OCI-LY7 (cell line): ENCODE measurements at regions not wholly inside any gene's neighbourhood (a gene's known extent, or its start where the extent isn't known, plus 50 kb on each side); places are given as distances from the start of the nearest gene placed in this dataset.

ENCODE experiments used
- EZH2phosphoT487 ChIP-seq: fragments of 200-600 bp; sonication (generic); IDR thresholded peaks from 2 replicates; pipeline ENCODE4 v1.6.1; 2018; ENCODE audit warnings: low read depth, borderline replicate concordance, mild to moderate bottlenecking, mixed run types, antibody characterized with exemption, low read length, moderate library complexity, mixed read lengths
- TF ChIP-seq, protein P1 (sequence below): fragments of 200-600 bp; sonication (generic); conservative IDR thresholded peaks from 2 replicates; pipeline ENCODE4 v1.5.1; 2014; ENCODE audit warnings: mild to moderate bottlenecking, antibody characterized with exemption, low read length, moderate library complexity, mixed read lengths

DNA sequence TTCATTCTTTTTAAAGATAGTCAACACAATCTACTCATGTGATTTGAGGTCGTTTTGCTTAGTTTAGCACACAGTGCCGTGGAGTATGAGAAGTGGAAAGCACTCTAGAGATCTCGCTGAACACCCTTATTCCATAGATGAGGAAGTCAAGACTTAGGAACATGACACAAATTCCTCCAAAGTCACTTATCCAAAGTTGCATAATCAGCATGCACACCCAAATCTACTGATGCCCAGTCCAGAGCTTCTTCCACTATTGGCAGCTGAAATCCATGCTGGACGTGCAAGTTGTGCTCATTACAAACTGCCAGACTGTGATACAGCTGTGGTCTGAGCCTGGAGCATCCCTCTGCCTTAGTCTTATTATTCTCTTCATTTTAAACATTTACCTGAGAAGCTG lies 83.5 kb upstream of the ZNF280D start:
- TF ChIP-seq, protein P1, sequence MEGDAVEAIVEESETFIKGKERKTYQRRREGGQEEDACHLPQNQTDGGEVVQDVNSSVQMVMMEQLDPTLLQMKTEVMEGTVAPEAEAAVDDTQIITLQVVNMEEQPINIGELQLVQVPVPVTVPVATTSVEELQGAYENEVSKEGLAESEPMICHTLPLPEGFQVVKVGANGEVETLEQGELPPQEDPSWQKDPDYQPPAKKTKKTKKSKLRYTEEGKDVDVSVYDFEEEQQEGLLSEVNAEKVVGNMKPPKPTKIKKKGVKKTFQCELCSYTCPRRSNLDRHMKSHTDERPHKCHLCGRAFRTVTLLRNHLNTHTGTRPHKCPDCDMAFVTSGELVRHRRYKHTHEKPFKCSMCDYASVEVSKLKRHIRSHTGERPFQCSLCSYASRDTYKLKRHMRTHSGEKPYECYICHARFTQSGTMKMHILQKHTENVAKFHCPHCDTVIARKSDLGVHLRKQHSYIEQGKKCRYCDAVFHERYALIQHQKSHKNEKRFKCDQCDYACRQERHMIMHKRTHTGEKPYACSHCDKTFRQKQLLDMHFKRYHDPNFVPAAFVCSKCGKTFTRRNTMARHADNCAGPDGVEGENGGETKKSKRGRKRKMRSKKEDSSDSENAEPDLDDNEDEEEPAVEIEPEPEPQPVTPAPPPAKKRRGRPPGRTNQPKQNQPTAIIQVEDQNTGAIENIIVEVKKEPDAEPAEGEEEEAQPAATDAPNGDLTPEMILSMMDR, result no peak
- TF ChIP-seq EZH2phosphoT487, result no peak
